ENCODE measurements at regions not wholly inside any gene's neighbourhood (a gene's known extent, or its start where the extent isn't known, plus 50 kb on each side); places are given as distances from the start of the nearest gene placed in this dataset.
"Not testable (repeated sequence)": the region's sequence is repeated elsewhere in the genome, so short reads cannot be mapped to it uniquely, and the experiment has no call there.

DNA sequence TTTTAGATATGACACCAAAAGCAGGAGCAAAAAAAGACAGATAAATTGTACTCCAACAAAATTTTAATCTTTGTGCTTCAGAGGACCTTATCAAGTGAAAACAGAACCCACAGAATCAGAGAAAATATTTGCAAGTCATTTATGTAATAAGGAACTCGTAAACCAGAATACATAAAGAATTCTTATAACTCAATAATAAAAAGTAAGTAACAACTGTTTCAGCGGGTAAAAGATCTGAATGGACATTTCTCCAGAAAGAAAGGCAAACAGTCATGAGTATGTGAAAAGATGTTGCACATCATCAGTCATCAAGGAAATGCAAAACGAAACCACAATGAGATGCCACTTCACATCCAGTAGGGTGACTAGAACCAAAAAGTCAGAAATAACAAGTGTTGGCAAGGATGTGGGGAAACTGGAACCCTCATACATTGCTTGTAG is 167.7 kb upstream of the KCTD7 start:
- Histone ChIP-seq H2AFZ (ENCODE audit: insufficient read depth, low read depth, low read length, poor library complexity, severe bottlenecking) (no peak overlapping the region), H3K4me1 (ENCODE audit: control insufficient read depth in 2 of 2, insufficient read depth in 2 of 2, low read length in 2 of 2) (peaks cover 17 to 21% of the 10 kb centered on the region in 2 donors), H3K9me3 (ENCODE audit: control extremely low read depth in 1 of 3, control insufficient read depth in 2 of 3, insufficient read depth in 1 of 3, low read length in 2 of 3) (no peaks in the 10 kb centered on the region), H3K4me3 (ENCODE audit: control extremely low read depth in 1 of 5, extremely low read depth in 1 of 5, insufficient read depth in 1 of 5, low read depth in 2 of 5, low read length in 4 of 5) (no peak overlapping the region), H3K27ac (ENCODE audit: low read length in 2 of 2) (no peak overlapping the region), H3K9ac (ENCODE audit: low read length) (no peak overlapping the region), H3K4me2 (replicated peaks; ENCODE audit: low read depth, low read length, poor library complexity, severe bottlenecking) (no peak overlapping the region), H3K27me3 (replicated peaks in 1 of 4; ENCODE audit: control extremely low read depth in 1 of 4, control insufficient read depth in 3 of 4, insufficient read depth in 4 of 4, low read length in 3 of 4) (no peaks in the 10 kb centered on the region), H4K20me1 (ENCODE audit: control insufficient read depth, insufficient read depth, low read length, poor library complexity, severe bottlenecking) (no peaks in the 10 kb centered on the region), H3K79me2 (ENCODE audit: control insufficient read depth, insufficient read depth, low read length) (peaks cover 2% of the 10 kb centered on the region), H3K36me3 (replicated peaks in 1 of 2; ENCODE audit: control extremely low read depth in 1 of 2, control insufficient read depth in 1 of 2, extremely low read depth in 1 of 2, insufficient read depth in 2 of 2, low read length in 1 of 2) (no peaks in the 10 kb centered on the region)
- Mint-ChIP-seq H3K4me3 (no peak overlapping the region), H3K4me1 (peaks cover 29% of the 10 kb centered on the region), H3K9me3 (ENCODE audit: insufficient read depth) (peaks cover 3% of the 10 kb centered on the region), H3K27ac (no peak overlapping the region), H3K27me3 (no peaks in the 10 kb centered on the region)
- ChIA-PET CTCF (no interaction called here), POLR2A (no interaction called here)
- WGBS (ENCODE audit: insufficient coverage): no CpG with 5 or more reads among the region's 3 CpGs
- DNase-seq (no peak), ATAC-seq (ENCODE audit: low read depth) (no peak)
- no peak for TF ChIP-seq EZH2 (IDR thresholded peaks at IDR 0.05; ENCODE audit: borderline replicate concordance, insufficient read depth, low read depth, low read length, poor library complexity, severe bottlenecking)
- TF ChIP-seq, protein P1, sequence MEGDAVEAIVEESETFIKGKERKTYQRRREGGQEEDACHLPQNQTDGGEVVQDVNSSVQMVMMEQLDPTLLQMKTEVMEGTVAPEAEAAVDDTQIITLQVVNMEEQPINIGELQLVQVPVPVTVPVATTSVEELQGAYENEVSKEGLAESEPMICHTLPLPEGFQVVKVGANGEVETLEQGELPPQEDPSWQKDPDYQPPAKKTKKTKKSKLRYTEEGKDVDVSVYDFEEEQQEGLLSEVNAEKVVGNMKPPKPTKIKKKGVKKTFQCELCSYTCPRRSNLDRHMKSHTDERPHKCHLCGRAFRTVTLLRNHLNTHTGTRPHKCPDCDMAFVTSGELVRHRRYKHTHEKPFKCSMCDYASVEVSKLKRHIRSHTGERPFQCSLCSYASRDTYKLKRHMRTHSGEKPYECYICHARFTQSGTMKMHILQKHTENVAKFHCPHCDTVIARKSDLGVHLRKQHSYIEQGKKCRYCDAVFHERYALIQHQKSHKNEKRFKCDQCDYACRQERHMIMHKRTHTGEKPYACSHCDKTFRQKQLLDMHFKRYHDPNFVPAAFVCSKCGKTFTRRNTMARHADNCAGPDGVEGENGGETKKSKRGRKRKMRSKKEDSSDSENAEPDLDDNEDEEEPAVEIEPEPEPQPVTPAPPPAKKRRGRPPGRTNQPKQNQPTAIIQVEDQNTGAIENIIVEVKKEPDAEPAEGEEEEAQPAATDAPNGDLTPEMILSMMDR (IDR thresholded peaks at IDR 0.05): no peak
- intact Hi-C loops (cut with micrococcal nuclease): no loop called here

DNA sequence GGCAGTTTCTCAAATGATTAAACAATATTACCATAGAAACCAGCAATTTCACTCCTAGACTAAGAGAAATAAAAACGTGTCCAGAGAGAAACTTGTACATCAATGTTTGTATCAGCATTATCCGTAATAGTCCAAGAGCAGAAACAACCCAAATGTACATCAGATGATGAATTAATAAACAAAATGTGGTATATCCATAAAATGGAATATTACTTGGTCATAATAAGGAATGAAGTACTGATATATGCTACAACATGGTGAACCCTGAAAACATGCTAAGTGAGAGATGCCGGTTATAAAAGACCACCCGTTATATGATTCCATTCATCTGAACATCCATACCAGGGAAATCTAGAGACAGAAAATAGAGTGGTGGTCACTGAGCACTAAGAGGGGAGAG is 167.3 kb upstream of the KCTD7 start:
- H3K27me3 Mint-ChIP-seq; H3K36me3 ChIP-seq (replicated peaks in 1 of 2; ENCODE audit: control extremely low read depth in 1 of 2, control insufficient read depth in 1 of 2, extremely low read depth in 1 of 2, insufficient read depth in 2 of 2, low read length in 1 of 2); CTCF ChIA-PET; intact Hi-C loops (cut with micrococcal nuclease); H2AFZ ChIP-seq (ENCODE audit: insufficient read depth, low read depth, low read length, poor library complexity, severe bottlenecking); H3K79me2 ChIP-seq (ENCODE audit: control insufficient read depth, insufficient read depth, low read length); H3K27me3 ChIP-seq (replicated peaks in 1 of 4; ENCODE audit: control extremely low read depth in 1 of 4, control insufficient read depth in 3 of 4, insufficient read depth in 4 of 4, low read length in 3 of 4); DNase-seq; H3K9me3 Mint-ChIP-seq (ENCODE audit: insufficient read depth); POLR2A ChIA-PET; H3K4me2 ChIP-seq (replicated peaks; ENCODE audit: low read depth, low read length, poor library complexity, severe bottlenecking); H3K9me3 ChIP-seq (ENCODE audit: control extremely low read depth in 1 of 3, control insufficient read depth in 2 of 3, insufficient read depth in 1 of 3, low read length in 2 of 3); H4K20me1 ChIP-seq (ENCODE audit: control insufficient read depth, insufficient read depth, low read length, poor library complexity, severe bottlenecking); ATAC-seq (ENCODE audit: low read depth); H3K4me3 Mint-ChIP-seq; H3K4me3 ChIP-seq (ENCODE audit: control extremely low read depth in 1 of 5, extremely low read depth in 1 of 5, insufficient read depth in 1 of 5, low read depth in 2 of 5, low read length in 4 of 5); H3K27ac Mint-ChIP-seq; H3K9ac ChIP-seq (ENCODE audit: low read length); H3K27ac ChIP-seq (ENCODE audit: low read length in 2 of 2): not testable (repeated sequence)
- WGBS (ENCODE audit: insufficient coverage): no CpG with 5 or more reads among the region's 4 CpGs
- H3K4me1 Mint-ChIP-seq: peaks cover 29% of the 10 kb centered on the region
- H3K4me1 ChIP-seq (ENCODE audit: control insufficient read depth in 2 of 2, insufficient read depth in 2 of 2, low read length in 2 of 2): peaks cover 17 to 21% of the 10 kb centered on the region in 2 donors

DNA sequence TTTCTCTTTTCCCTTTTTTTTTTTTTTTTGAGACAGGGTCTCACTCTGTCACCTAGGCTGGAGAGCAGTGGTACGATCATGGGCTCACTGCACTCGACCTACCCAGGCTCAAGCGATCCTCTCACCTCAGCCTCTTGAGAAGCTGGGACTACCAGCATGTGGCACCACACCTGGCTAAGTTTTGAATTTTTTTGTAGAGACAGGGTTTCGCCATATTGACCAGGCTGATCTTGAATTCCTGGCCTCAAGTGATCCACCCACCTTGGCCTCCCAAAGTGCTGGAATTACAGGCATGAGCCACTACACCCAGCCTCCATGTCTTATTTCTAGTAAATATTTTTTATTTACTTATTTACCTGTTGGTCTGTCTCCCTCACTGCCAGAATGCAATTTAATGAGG is 165.8 kb upstream of the KCTD7 start:
- H3K27ac ChIP-seq (ENCODE audit: low read length in 2 of 2); H3K4me3 ChIP-seq (ENCODE audit: control extremely low read depth in 1 of 5, extremely low read depth in 1 of 5, insufficient read depth in 1 of 5, low read depth in 2 of 5, low read length in 4 of 5); H3K27me3 Mint-ChIP-seq; intact Hi-C loops (cut with micrococcal nuclease); DNase-seq; H2AFZ ChIP-seq (ENCODE audit: insufficient read depth, low read depth, low read length, poor library complexity, severe bottlenecking); POLR2A ChIA-PET; ATAC-seq (ENCODE audit: low read depth); H3K27ac Mint-ChIP-seq; H3K4me3 Mint-ChIP-seq; H3K9me3 Mint-ChIP-seq (ENCODE audit: insufficient read depth); H3K27me3 ChIP-seq (replicated peaks in 1 of 4; ENCODE audit: control extremely low read depth in 1 of 4, control insufficient read depth in 3 of 4, insufficient read depth in 4 of 4, low read length in 3 of 4); H3K9ac ChIP-seq (ENCODE audit: low read length); H3K79me2 ChIP-seq (ENCODE audit: control insufficient read depth, insufficient read depth, low read length); H3K4me2 ChIP-seq (replicated peaks; ENCODE audit: low read depth, low read length, poor library complexity, severe bottlenecking); H3K36me3 ChIP-seq (replicated peaks in 1 of 2; ENCODE audit: control extremely low read depth in 1 of 2, control insufficient read depth in 1 of 2, extremely low read depth in 1 of 2, insufficient read depth in 2 of 2, low read length in 1 of 2); H3K9me3 ChIP-seq (ENCODE audit: control extremely low read depth in 1 of 3, control insufficient read depth in 2 of 3, insufficient read depth in 1 of 3, low read length in 2 of 3); H4K20me1 ChIP-seq (ENCODE audit: control insufficient read depth, insufficient read depth, low read length, poor library complexity, severe bottlenecking): not testable (repeated sequence)
- CTCF ChIA-PET: interaction anchor here (1.1 kb wide), 1 partner anchor 17 kb away, joined by 3 read pairs; no protein-coding TSS in a partner anchor
- peaks cover 24% of the 10 kb centered on the region for H3K4me1 Mint-ChIP-seq
- 95% methylated on average over 3 of the region's 4 CpGs for WGBS (ENCODE audit: insufficient coverage)
- H3K4me1 ChIP-seq (ENCODE audit: control insufficient read depth in 2 of 2, insufficient read depth in 2 of 2, low read length in 2 of 2): peaks cover 17 to 21% of the 10 kb centered on the region in 2 donors

Data from B cell (primary cell).